T1000 (cell line): ENCODE measurements at regions not wholly inside any gene's neighbourhood (a gene's known extent, or its start where the extent isn't known, plus 50 kb on each side); places are given as distances from the start of the nearest gene placed in this dataset.

ENCODE experiments used
- DNase-seq: peaks from one replicate; lab custom pipeline; 2025; ENCODE audit warnings: mixed read lengths; lab: John Stamatoyannopoulos, UW

- no peak for DNase-seq
Measured at GRCh38 chr7:25632616-25633015, 404.3 kb upstream of the NPVF start.

GRCh38 chr7:25633426-25634036 is 405.2 kb upstream of the NPVF start:
- DNase-seq, result no peak

GRCh38 chr7:25636168-25636567 is 407.9 kb upstream of the NPVF start:
- DNase-seq, result no peak

- DNase-seq, result no peak
Measured at GRCh38 chr7:25636871-25637283, 408.6 kb upstream of the NPVF start.

- DNase-seq, result no peak
Measured at GRCh38 chr7:25638068-25638467, 409.8 kb upstream of the NPVF start.

- DNase-seq, result no peak
Measured at GRCh38 chr7:25638590-25639244, 410.4 kb upstream of the NPVF start.

GRCh38 chr7:25642849-25643248 is 414.6 kb upstream of the NPVF start:
- no peak for DNase-seq

- no peak for DNase-seq
Measured at GRCh38 chr7:25643286-25643685, 415.0 kb upstream of the NPVF start.

GRCh38 chr7:25643770-25644394 is 415.6 kb upstream of the NPVF start:
- DNase-seq, result no peak

GRCh38 chr7:25646726-25647413 is 418.6 kb upstream of the NPVF start:
- DNase-seq, result no peak

GRCh38 chr7:25647872-25648271 is 419.6 kb upstream of the NPVF start:
- no peak for DNase-seq

- DNase-seq, result no peak
Measured at GRCh38 chr7:25652366-25652765, 424.1 kb upstream of the NPVF start.

GRCh38 chr7:25653384-25653783 is 425.1 kb upstream of the NPVF start:
- no peak for DNase-seq

GRCh38 chr7:25656071-25656470 is 427.8 kb upstream of the NPVF start:
- no peak for DNase-seq

GRCh38 chr7:25656581-25657026 is 428.3 kb upstream of the NPVF start:
- DNase-seq, result no peak

- no peak for DNase-seq
Measured at GRCh38 chr7:25658375-25658774, 430.1 kb upstream of the NPVF start.

GRCh38 chr7:25659841-25660240 is 431.6 kb upstream of the NPVF start:
- DNase-seq, result no peak

- DNase-seq, result no peak
Measured at GRCh38 chr7:25662841-25663800, 434.8 kb upstream of the NPVF start.

- DNase-seq, result no peak
Measured at GRCh38 chr7:25663877-25664276, 435.6 kb upstream of the NPVF start.

GRCh38 chr7:25664593-25664992 is 436.3 kb upstream of the NPVF start:
- no peak for DNase-seq

- no peak for DNase-seq
Measured at GRCh38 chr7:25665374-25665773, 437.1 kb upstream of the NPVF start.
